SJCRH30 (cell line): ENCODE measurements at regions not wholly inside any gene's neighbourhood (a gene's known extent, or its start where the extent isn't known, plus 50 kb on each side); places are given as distances from the start of the nearest gene placed in this dataset.
A peak's percentile ranks its signal among the peaks of the same experiment; 100 is the strongest.
"Not testable (repeated sequence)": the region's sequence is repeated elsewhere in the genome, so short reads cannot be mapped to it uniquely, and the experiment has no call there.

ENCODE experiments used
- DNase-seq, 2 experiments: peaks; one replicate each; pipeline ENCODE4 v3.0.0-alpha.2; 2015 to 2020
- H3K27ac ChIP-seq: fragments of 250-450 bp; sonication (Bioruptor Pico); 2 replicates; pipeline ENCODE4 v1.5.1; 2020; ENCODE audit warnings: mild to moderate bottlenecking, moderate library complexity
- H3K27me3 ChIP-seq: fragments of 250-450 bp; sonication (Bioruptor Pico); 2 replicates; pipeline ENCODE4 v1.5.1; 2020; ENCODE audit warnings: mild to moderate bottlenecking, moderate library complexity
- H3K36me3 ChIP-seq: fragments of 250-450 bp; sonication (Bioruptor Pico); 2 replicates; pipeline ENCODE4 v1.5.1; 2020; ENCODE audit warnings: mild to moderate bottlenecking, moderate library complexity
- H3K4me1 ChIP-seq: fragments of 250-450 bp; sonication (Bioruptor Pico); 2 replicates; pipeline ENCODE4 v1.5.1; 2020; ENCODE audit warnings: mild to moderate bottlenecking, moderate library complexity
- H3K4me3 ChIP-seq: fragments of 250-450 bp; sonication (Bioruptor Pico); 2 replicates; pipeline ENCODE4 v1.5.1; 2020; ENCODE audit warnings: mild to moderate bottlenecking, moderate library complexity
- H3K9me3 ChIP-seq: fragments of 250-450 bp; sonication (Bioruptor Pico); replicated peaks from 2 replicates; pipeline ENCODE4 v1.5.1; 2020; ENCODE audit warnings: mild to moderate bottlenecking, moderate library complexity

GRCh38 chr3:72515941-72516340 is 332.3 kb downstream of the SHQ1 start:
- Histone ChIP-seq H3K4me3 (no peak overlapping the region), H3K27me3 (no peaks in the 10 kb centered on the region), H3K4me1 (peaks cover 8% of the 10 kb centered on the region), H3K9me3 (no peaks in the 10 kb centered on the region), H3K36me3 (no peaks in the 10 kb centered on the region), H3K27ac (no peak overlapping the region)
- no peak for DNase-seq

GRCh38 chr3:72515281-72515680 is 333.0 kb downstream of the SHQ1 start:
- no peak overlapping the region for H3K4me3 ChIP-seq
- peaks cover 1% of the 10 kb centered on the region; the same call in 1 of the 2 replicates for H3K4me1 ChIP-seq
- H3K27me3 ChIP-seq: no peaks in the 10 kb centered on the region
- DNase-seq: peak in 1 of 2 experiments; percentile 8
- H3K27ac ChIP-seq: no peak overlapping the region
- no peaks in the 10 kb centered on the region for H3K36me3 ChIP-seq
- no peaks in the 10 kb centered on the region for H3K9me3 ChIP-seq

- Histone ChIP-seq H3K4me1 (no peaks in the 10 kb centered on the region), H3K27ac (no peak overlapping the region), H3K36me3 (no peaks in the 10 kb centered on the region), H3K4me3 (no peak overlapping the region), H3K27me3 (no peaks in the 10 kb centered on the region), H3K9me3 (no peaks in the 10 kb centered on the region)
- no peak for DNase-seq
Measured at GRCh38 chr3:72510247-72510646, 338.0 kb downstream of the SHQ1 start.

- Histone ChIP-seq H3K4me3 (no peak overlapping the region), H3K27ac (no peak overlapping the region), H3K27me3 (no peaks in the 10 kb centered on the region), H3K9me3 (no peaks in the 10 kb centered on the region), H3K4me1 (no peaks in the 10 kb centered on the region), H3K36me3 (no peaks in the 10 kb centered on the region)
- no peak for DNase-seq
Measured at GRCh38 chr3:72505539-72506405, 342.5 kb downstream of the SHQ1 start.

- not testable (repeated sequence) for H3K4me1 ChIP-seq, DNase-seq, H3K4me3 ChIP-seq, H3K27ac ChIP-seq, H3K27me3 ChIP-seq, H3K36me3 ChIP-seq, H3K9me3 ChIP-seq
Measured at GRCh38 chr3:72497501-72497900, 350.7 kb downstream of the SHQ1 start.

- H3K4me1 ChIP-seq: no peaks in the 10 kb centered on the region; the same call in 1 of the 2 replicates
- no peaks in the 10 kb centered on the region for H3K27me3 ChIP-seq
- H3K4me3 ChIP-seq: no peak overlapping the region
- no peaks in the 10 kb centered on the region for H3K9me3 ChIP-seq
- H3K36me3 ChIP-seq: no peaks in the 10 kb centered on the region
- no peak overlapping the region for H3K27ac ChIP-seq
- DNase-seq: no peak
Measured at GRCh38 chr3:72496051-72496670, 352.1 kb downstream of the SHQ1 start.

GRCh38 chr3:72494626-72495025 is 353.6 kb downstream of the SHQ1 start:
- Histone ChIP-seq H3K36me3 (no peaks in the 10 kb centered on the region), H3K4me1 (peaks cover 15% of the 10 kb centered on the region; the same call in 1 of the 2 replicates), H3K4me3 (no peak overlapping the region), H3K27me3 (no peaks in the 10 kb centered on the region), H3K27ac (no peak overlapping the region), H3K9me3 (no peaks in the 10 kb centered on the region)
- DNase-seq: no peak

- H3K27me3 ChIP-seq: no peaks in the 10 kb centered on the region
- H3K4me3 ChIP-seq: no peak overlapping the region
- no peak overlapping the region for H3K27ac ChIP-seq
- peaks cover 16% of the 10 kb centered on the region; the same call in 1 of the 2 replicates for H3K4me1 ChIP-seq
- H3K9me3 ChIP-seq: no peaks in the 10 kb centered on the region
- no peaks in the 10 kb centered on the region for H3K36me3 ChIP-seq
- no peak for DNase-seq
Measured at GRCh38 chr3:72494130-72494529, 354.1 kb downstream of the SHQ1 start.

- Histone ChIP-seq H3K27me3 (no peaks in the 10 kb centered on the region), H3K27ac (no peak overlapping the region), H3K9me3 (no peaks in the 10 kb centered on the region), H3K4me3 (no peak overlapping the region), H3K4me1 (peaks cover 27% of the 10 kb centered on the region), H3K36me3 (no peaks in the 10 kb centered on the region)
- DNase-seq: no peak
Measured at GRCh38 chr3:72492240-72492639, 356.0 kb downstream of the SHQ1 start.

- Histone ChIP-seq H3K4me1 (peaks cover 34% of the 10 kb centered on the region), H3K27me3 (no peaks in the 10 kb centered on the region), H3K36me3 (no peaks in the 10 kb centered on the region), H3K27ac (no peak overlapping the region), H3K9me3 (no peaks in the 10 kb centered on the region), H3K4me3 (no peak overlapping the region)
- DNase-seq: peak in 1 of 2 experiments; percentile 20
Measured at GRCh38 chr3:72490688-72491435, 357.4 kb downstream of the SHQ1 start.

- peaks cover 34% of the 10 kb centered on the region for H3K4me1 ChIP-seq
- DNase-seq: peak; percentile 43 to 64
- no peak overlapping the region for H3K27ac ChIP-seq
- H3K4me3 ChIP-seq: no peak overlapping the region
- no peaks in the 10 kb centered on the region for H3K36me3 ChIP-seq
- H3K27me3 ChIP-seq: no peaks in the 10 kb centered on the region
- no peaks in the 10 kb centered on the region for H3K9me3 ChIP-seq
Measured at GRCh38 chr3:72489901-72490300, 358.3 kb downstream of the SHQ1 start.

GRCh38 chr3:72488738-72489035 is 359.6 kb downstream of the SHQ1 start:
- Histone ChIP-seq H3K36me3 (no peaks in the 10 kb centered on the region), H3K4me1 (peaks cover 34% of the 10 kb centered on the region), H3K27me3 (no peaks in the 10 kb centered on the region), H3K4me3 (no peak overlapping the region), H3K27ac (no peak overlapping the region), H3K9me3 (no peaks in the 10 kb centered on the region)
- DNase-seq: no peak

GRCh38 chr3:72487946-72488737 is 360.1 kb downstream of the SHQ1 start:
- Histone ChIP-seq H3K4me3 (no peak overlapping the region), H3K9me3 (no peaks in the 10 kb centered on the region), H3K36me3 (no peaks in the 10 kb centered on the region), H3K27ac (peak overlapping the region; percentile 91), H3K27me3 (no peaks in the 10 kb centered on the region), H3K4me1 (peaks cover 34% of the 10 kb centered on the region)
- DNase-seq: no peak

GRCh38 chr3:72487078-72487765 is 361.0 kb downstream of the SHQ1 start:
- DNase-seq: peak; percentile 79 to 88
- Histone ChIP-seq H3K27ac (peak overlapping the region; percentile 91), H3K4me3 (peak overlapping the region; percentile 32), H3K27me3 (no peaks in the 10 kb centered on the region), H3K4me1 (peaks cover 36% of the 10 kb centered on the region), H3K36me3 (no peaks in the 10 kb centered on the region), H3K9me3 (no peaks in the 10 kb centered on the region)
